ENCODE measurements at regions not wholly inside any gene's neighbourhood (a gene's known extent, or its start where the extent isn't known, plus 50 kb on each side); places are given as distances from the start of the nearest gene placed in this dataset.
A peak's percentile ranks its signal among the peaks of the same experiment; 100 is the strongest.
"Not testable (repeated sequence)": the region's sequence is repeated elsewhere in the genome, so short reads cannot be mapped to it uniquely, and the experiment has no call there.

DNA sequence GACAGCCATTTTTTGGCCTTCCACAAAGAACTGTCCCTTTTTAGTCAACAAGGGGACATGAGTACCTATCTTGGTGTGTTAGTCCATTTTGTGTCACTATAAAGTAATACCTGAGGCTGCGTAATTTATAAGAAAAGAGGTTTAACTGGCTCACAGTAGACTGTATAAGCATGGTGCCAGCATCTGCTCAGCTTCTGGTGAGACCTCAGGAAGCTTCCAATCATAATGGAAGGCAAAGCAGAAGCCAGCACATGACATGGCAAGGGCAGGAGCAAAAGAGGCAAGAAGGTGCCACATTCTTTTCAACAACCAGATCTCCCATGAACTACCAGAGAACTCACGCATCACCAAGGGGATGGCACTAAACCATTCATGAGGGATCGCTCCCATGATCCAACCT is 66.1 kb upstream of the VGLL4 start:
- TF ChIP-seq, protein P1, sequence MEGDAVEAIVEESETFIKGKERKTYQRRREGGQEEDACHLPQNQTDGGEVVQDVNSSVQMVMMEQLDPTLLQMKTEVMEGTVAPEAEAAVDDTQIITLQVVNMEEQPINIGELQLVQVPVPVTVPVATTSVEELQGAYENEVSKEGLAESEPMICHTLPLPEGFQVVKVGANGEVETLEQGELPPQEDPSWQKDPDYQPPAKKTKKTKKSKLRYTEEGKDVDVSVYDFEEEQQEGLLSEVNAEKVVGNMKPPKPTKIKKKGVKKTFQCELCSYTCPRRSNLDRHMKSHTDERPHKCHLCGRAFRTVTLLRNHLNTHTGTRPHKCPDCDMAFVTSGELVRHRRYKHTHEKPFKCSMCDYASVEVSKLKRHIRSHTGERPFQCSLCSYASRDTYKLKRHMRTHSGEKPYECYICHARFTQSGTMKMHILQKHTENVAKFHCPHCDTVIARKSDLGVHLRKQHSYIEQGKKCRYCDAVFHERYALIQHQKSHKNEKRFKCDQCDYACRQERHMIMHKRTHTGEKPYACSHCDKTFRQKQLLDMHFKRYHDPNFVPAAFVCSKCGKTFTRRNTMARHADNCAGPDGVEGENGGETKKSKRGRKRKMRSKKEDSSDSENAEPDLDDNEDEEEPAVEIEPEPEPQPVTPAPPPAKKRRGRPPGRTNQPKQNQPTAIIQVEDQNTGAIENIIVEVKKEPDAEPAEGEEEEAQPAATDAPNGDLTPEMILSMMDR (IDR thresholded peaks at IDR 0.05; ENCODE audit: low read depth, low read length): no peak
- H3K9me3 ChIP-seq (ENCODE audit: severe bottlenecking): peaks cover 13% of the 10 kb centered on the region
- H3K36me3 ChIP-seq: no peaks in the 10 kb centered on the region; the same call in 1 of the 2 replicates
- no peak for DNase-seq
- no peak overlapping the region for H3K27ac ChIP-seq
- H3K4me3 ChIP-seq (ENCODE audit: low read depth, low read length): no peak overlapping the region
- H3K27me3 ChIP-seq (ENCODE audit: insufficient read depth, low read depth, severe bottlenecking): no peaks in the 10 kb centered on the region

DNA sequence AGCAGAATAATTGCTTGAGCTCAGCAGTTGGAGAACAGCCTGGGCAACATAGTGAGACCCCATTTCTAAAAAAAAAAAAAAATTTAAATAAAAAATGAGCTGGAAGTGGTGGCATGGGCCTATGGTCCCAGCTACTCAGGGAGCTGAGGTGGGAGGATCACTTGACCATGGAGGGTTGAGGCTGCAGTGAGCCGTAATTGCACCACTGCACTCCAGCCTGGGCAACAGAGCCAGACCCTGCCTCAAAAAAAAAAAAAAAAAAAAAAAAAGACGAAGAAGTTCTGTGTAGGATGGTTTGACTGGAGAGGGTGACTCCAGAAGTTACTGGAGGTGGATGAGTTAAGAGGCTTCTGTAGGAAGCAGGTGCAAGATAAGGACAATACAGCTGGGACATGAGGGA is 63.4 kb upstream of the VGLL4 start:
- H3K36me3 ChIP-seq; DNase-seq; H3K4me3 ChIP-seq (ENCODE audit: low read depth, low read length); H3K27me3 ChIP-seq (ENCODE audit: insufficient read depth, low read depth, severe bottlenecking): not testable (repeated sequence)
- Histone ChIP-seq H3K9me3 (ENCODE audit: severe bottlenecking) (peaks cover 13% of the 10 kb centered on the region), H3K27ac (peak overlapping the region; percentile 80; the same call in 1 of the 2 replicates)

DNA sequence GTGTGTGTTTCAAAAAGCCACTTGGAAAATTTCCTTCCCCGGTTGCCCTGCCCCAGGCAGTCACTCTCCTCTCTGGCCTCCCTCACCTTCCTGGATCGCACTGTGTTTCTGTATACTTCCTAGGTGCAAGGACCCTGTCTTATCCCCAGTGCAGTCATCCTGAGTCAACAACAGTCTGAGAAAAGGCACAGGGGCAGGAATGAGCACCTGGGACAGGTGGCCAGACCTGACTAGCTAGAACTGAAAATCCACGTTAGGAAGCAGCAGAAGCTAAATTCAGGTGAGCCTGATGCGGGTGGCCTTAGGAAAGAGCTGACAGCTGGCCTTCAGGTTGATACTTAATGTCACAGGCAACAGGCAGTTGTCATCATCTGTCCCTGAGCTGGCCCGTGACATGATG is 62.9 kb upstream of the VGLL4 start:
- peak; percentile 48 for DNase-seq
- peaks cover 4% of the 10 kb centered on the region for H3K36me3 ChIP-seq

GRCh38 chr3:11705049-11705448 is 61.3 kb upstream of the VGLL4 start:
- H3K9me3 ChIP-seq (ENCODE audit: severe bottlenecking): peaks cover 5% of the 10 kb centered on the region
- H3K27ac ChIP-seq: peak overlapping the region; percentile 80
- H3K4me3 ChIP-seq (ENCODE audit: low read depth, low read length): peak overlapping the region; percentile 43
- TF ChIP-seq, protein P1 (IDR thresholded peaks at IDR 0.05; ENCODE audit: low read depth, low read length): no peak
- H3K36me3 ChIP-seq: peaks cover 15% of the 10 kb centered on the region
- DNase-seq: peak; percentile 85
- no peaks in the 10 kb centered on the region for H3K27me3 ChIP-seq (ENCODE audit: insufficient read depth, low read depth, severe bottlenecking)

More for the DNA sequence above, 62.9 kb upstream of the VGLL4 start:
- Histone ChIP-seq H3K27me3 (ENCODE audit: insufficient read depth, low read depth, severe bottlenecking) (no peaks in the 10 kb centered on the region), H3K27ac (peak overlapping the region; percentile 80), H3K4me3 (ENCODE audit: low read depth, low read length) (no peak overlapping the region), H3K9me3 (ENCODE audit: severe bottlenecking) (peaks cover 13% of the 10 kb centered on the region)
- TF ChIP-seq, protein P1 (IDR thresholded peaks at IDR 0.05; ENCODE audit: low read depth, low read length): no peak

DNA sequence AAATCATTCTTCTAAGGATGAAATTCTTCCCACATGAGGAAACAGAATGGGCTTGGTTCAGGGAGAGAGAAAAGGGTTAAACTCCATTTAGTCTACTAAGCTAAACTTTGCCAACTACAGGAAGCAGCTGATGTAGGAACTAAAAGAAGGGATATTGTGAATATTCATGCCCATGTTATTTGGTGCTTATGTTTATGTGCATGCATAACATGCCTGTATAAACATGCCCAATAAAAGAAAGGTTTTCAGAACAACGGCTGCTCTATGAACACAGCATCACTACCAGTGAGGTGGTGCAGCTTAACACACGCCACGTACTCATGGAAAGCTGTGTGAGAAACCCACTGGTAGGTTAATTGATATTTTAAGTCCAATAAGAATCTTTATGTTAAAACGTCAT is 59.4 kb upstream of the VGLL4 start:
- no peaks in the 10 kb centered on the region for H3K9me3 ChIP-seq (ENCODE audit: severe bottlenecking)
- no peak overlapping the region for H3K27ac ChIP-seq
- H3K4me3 ChIP-seq (ENCODE audit: low read depth, low read length): no peak overlapping the region
- no peaks in the 10 kb centered on the region for H3K27me3 ChIP-seq (ENCODE audit: insufficient read depth, low read depth, severe bottlenecking)
- TF ChIP-seq, protein P1 (IDR thresholded peaks at IDR 0.05; ENCODE audit: low read depth, low read length): no peak
- H3K36me3 ChIP-seq: peaks cover 22% of the 10 kb centered on the region
- DNase-seq: no peak

GRCh38 chr3:11699083-11699427 is 55.3 kb upstream of the VGLL4 start:
- Histone ChIP-seq H3K36me3 (peaks cover 22% of the 10 kb centered on the region), H3K9me3 (ENCODE audit: severe bottlenecking) (no peaks in the 10 kb centered on the region), H3K4me3 (ENCODE audit: low read depth, low read length) (no peak overlapping the region), H3K27ac (no peak overlapping the region), H3K27me3 (ENCODE audit: insufficient read depth, low read depth, severe bottlenecking) (no peaks in the 10 kb centered on the region)
- TF ChIP-seq, protein P1 (IDR thresholded peaks at IDR 0.05; ENCODE audit: low read depth, low read length): no peak
- no peak for DNase-seq
